RWPE1 (cell line): ENCODE measurements at regions not wholly inside any gene's neighbourhood (a gene's known extent, or its start where the extent isn't known, plus 50 kb on each side); places are given as distances from the start of the nearest gene placed in this dataset.

Experiments used
- CTCF ChIA-PET: fragments of 350-600 bp; sonication (Branson Sonifier 250); formaldehyde crosslinking; extraction: SDS; loops from one replicate; lab custom pipeline; 2021; lab: Yijun Ruan, JAX
- POLR2A ChIA-PET: fragments of 400-600 bp; formaldehyde crosslinking; extraction: SDS; loops from one replicate; lab custom pipeline; 2020; ENCODE audit warnings: antibody characterized with exemption; ENCODE audit not compliant: low non-redundant PET; lab: Yijun Ruan, JAX
- DNase-seq: peaks from one replicate; pipeline ENCODE4 v3.0.0; 2012; ENCODE audit warnings: low spot score
- H3K27ac ChIP-seq: fragments of 450-650 bp; 2 replicates; pipeline ENCODE4 v1.5.1; 2017
- TF ChIP-seq, protein P1 (sequence below): fragments of 450-650 bp; conservative IDR thresholded peaks from 2 replicates; pipeline ENCODE4 v1.5.1; 2017; ENCODE audit warnings: low read depth, mild to moderate bottlenecking

- no peak overlapping the region for H3K27ac ChIP-seq
- TF ChIP-seq, protein P1, sequence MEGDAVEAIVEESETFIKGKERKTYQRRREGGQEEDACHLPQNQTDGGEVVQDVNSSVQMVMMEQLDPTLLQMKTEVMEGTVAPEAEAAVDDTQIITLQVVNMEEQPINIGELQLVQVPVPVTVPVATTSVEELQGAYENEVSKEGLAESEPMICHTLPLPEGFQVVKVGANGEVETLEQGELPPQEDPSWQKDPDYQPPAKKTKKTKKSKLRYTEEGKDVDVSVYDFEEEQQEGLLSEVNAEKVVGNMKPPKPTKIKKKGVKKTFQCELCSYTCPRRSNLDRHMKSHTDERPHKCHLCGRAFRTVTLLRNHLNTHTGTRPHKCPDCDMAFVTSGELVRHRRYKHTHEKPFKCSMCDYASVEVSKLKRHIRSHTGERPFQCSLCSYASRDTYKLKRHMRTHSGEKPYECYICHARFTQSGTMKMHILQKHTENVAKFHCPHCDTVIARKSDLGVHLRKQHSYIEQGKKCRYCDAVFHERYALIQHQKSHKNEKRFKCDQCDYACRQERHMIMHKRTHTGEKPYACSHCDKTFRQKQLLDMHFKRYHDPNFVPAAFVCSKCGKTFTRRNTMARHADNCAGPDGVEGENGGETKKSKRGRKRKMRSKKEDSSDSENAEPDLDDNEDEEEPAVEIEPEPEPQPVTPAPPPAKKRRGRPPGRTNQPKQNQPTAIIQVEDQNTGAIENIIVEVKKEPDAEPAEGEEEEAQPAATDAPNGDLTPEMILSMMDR: no peak
- POLR2A ChIA-PET: no interaction called here
- CTCF ChIA-PET: no interaction called here
- DNase-seq: no peak
These were observed 575.0 kb upstream of the NR3C2 start for GRCh38 chr4:149017002-149017734.

GRCh38 chr4:149009223-149009622 lies 567.0 kb upstream of the NR3C2 start:
- TF ChIP-seq, protein P1: no peak
- ChIA-PET POLR2A (no interaction called here), CTCF (no interaction called here)
- no peak overlapping the region for H3K27ac ChIP-seq
- DNase-seq: no peak

DNA sequence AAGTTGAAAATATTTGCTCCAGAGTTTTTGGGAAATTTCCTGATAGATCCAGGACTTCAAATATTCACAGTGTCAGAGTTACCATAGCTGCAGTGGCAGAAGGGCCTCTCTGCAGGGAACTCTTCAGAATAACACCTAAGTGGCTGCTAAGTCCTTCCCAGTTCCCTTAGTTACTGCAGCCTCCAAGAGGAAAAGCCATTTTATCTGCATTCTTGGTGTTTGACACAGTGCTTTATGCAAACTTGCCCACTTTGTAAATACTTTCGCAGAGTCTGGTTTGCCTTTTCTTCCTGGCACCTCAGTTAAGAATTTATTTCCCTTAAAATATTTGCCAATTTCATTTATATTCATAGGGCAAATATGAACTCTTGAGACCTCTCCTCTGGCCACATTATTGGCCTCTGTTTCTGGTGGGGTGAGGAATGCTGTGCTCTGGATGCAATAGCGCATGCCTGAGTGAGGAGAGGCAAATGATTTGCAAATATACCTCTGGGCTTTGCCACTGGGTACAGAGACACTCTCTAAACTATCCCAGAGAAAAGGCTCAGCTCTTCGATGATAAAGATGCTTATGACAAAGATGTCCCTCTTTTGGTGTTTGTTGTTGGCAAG lies 566.3 kb upstream of the NR3C2 start:
- ChIA-PET POLR2A (no interaction called here), CTCF (no interaction called here)
- TF ChIP-seq, protein P1: no peak
- no peak overlapping the region for H3K27ac ChIP-seq
- DNase-seq: no peak

DNA sequence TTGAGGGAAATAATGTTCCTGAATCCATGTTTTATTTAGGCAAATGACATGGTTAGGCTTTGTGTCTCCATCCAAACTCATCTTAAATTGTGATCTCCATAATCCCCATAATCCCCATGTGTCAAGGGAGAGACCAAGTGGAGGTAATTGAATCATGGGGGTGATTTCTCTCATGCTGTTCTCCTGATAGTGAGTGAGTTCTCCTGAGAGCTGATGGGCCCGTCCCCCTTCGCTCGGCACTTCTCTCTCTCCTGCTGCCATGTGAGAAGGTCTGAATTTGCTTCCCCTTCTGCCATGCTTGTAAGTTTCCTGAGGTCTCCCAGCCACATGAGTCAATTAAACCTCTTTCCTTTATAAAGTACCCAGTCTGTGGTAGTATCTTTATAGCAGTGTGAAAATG lies 563.0 kb upstream of the NR3C2 start:
- no peak overlapping the region for H3K27ac ChIP-seq
- DNase-seq: no peak
- CTCF ChIA-PET: no interaction called here
- POLR2A ChIA-PET: no interaction called here
- TF ChIP-seq, protein P1: no peak

GRCh38 chr4:148999924-149000323 lies 557.7 kb upstream of the NR3C2 start:
- CTCF ChIA-PET: no interaction called here
- TF ChIP-seq, protein P1: no peak
- POLR2A ChIA-PET: no interaction called here
- no peak overlapping the region for H3K27ac ChIP-seq
- no peak for DNase-seq

DNA sequence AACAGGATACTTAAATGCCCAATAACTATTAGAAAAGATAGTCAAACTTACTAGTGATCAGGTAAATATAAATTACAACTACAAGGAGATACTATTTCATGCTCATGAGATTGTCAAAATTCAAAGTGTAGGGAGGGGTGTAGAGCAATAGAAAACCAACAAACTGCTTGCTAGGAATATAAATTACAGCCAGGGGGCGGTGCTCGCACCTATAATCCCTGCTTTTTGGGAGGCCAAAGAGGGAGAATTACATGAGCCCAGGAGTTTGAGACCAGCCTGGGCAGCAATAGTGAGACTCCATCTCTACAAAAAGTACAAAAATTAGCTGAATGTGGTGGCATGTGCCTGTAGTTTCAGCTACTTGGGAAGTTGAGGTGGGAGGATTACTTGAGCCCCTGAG lies 556.5 kb upstream of the NR3C2 start:
- TF ChIP-seq, protein P1: no peak
- ChIA-PET POLR2A (no interaction called here), CTCF (interaction anchor here (0.6 kb wide), 1 partner anchor 293 kb away, joined by 3 read pairs; no protein-coding TSS in a partner anchor)
- DNase-seq: no peak
- H3K27ac ChIP-seq: no peak overlapping the region
